Psoas muscle (tissue), 7 donors: ENCODE measurements at regions not wholly inside any gene's neighbourhood (a gene's known extent, or its start where the extent isn't known, plus 50 kb on each side); places are given as distances from the start of the nearest gene placed in this dataset.

Experiments
- ATAC-seq, 4 donors: fragments of 200-7000 bp; cut with Tn5 transposase; one replicate each; pipeline ENCODE4 v1.9.1; 2020; ENCODE audit warnings: moderate library complexity in 3 of 4, mild to moderate bottlenecking in 2 of 4
- DNase-seq, 2 donors: peaks; one replicate each; pipeline ENCODE4 v3.0.0-alpha.2; 2020
- H3K27ac ChIP-seq: fragments of 200-600 bp; one replicate; pipeline ENCODE4 v1.8.0; 2022
- H3K27me3 ChIP-seq, 3 donors: fragments of 200-600 bp in 1 of 3; one replicate each; pipeline versions ENCODE4 v1.6.1 to v1.8.0; 2013 to 2022; ENCODE audit warnings: low read length in 2 of 3, mild to moderate bottlenecking in 2 of 3, moderate library complexity in 1 of 3; ENCODE audit not compliant: insufficient read depth in 3 of 3
- H3K36me3 ChIP-seq, 2 donors: fragments of 200-600 bp in 1 of 2; one replicate each; pipeline versions ENCODE4 v1.6.1 to v1.8.0; 2013 to 2022; ENCODE audit warnings: low read depth in 1 of 2, mild to moderate bottlenecking in 1 of 2, moderate library complexity in 1 of 2; ENCODE audit not compliant: insufficient read depth in 1 of 2
- H3K4me1 ChIP-seq: fragments of 200-600 bp; one replicate; pipeline ENCODE4 v1.8.0; 2022
- H3K4me3 ChIP-seq: fragments of 200-600 bp; one replicate; pipeline ENCODE4 v1.8.0; 2022; ENCODE audit warnings: mild to moderate bottlenecking
- H3K9me3 ChIP-seq: fragments of 200-600 bp; one replicate; pipeline ENCODE4 v1.8.0; 2022
- WGBS, 3 donors: extraction: QIAGEN DNeasy Blood & Tissue Kit; methylation state at CpG; one replicate each; pipeline versions ENCODE4 v1.1.6 to v1.1.7; 2013; 5-methylcytosine and 5-hydroxymethylcytosine counted together
- intact Hi-C, 2 donors: fragments of 100-400 bp; cut with DNase I; formaldehyde crosslinking; loops; one replicate each; pipeline versions ENCODE4 v1.11.0 to v1.14.2; 2022
- TF ChIP-seq, protein P1 (sequence below): fragments of 200-600 bp; IDR thresholded peaks from one replicate; pipeline ENCODE4 v1.8.0; 2022; ENCODE audit warnings: antibody characterized with exemption
- donor health status: healthy with polysubstance abuse.
- donor health status: DM: no; HTN: no; CAD: no; lungs with moderate emphysema.
- donor health status: Bipolar disorder and iron deficiency.
- donor health status: healthy.
- donor health status: DM: yes; HTN: yes; CAD: no.
- donor health status: DM: no; HTN: no; CAD: no.
- donor health status: DM: yes; HTN: yes; CAD: no.

DNA sequence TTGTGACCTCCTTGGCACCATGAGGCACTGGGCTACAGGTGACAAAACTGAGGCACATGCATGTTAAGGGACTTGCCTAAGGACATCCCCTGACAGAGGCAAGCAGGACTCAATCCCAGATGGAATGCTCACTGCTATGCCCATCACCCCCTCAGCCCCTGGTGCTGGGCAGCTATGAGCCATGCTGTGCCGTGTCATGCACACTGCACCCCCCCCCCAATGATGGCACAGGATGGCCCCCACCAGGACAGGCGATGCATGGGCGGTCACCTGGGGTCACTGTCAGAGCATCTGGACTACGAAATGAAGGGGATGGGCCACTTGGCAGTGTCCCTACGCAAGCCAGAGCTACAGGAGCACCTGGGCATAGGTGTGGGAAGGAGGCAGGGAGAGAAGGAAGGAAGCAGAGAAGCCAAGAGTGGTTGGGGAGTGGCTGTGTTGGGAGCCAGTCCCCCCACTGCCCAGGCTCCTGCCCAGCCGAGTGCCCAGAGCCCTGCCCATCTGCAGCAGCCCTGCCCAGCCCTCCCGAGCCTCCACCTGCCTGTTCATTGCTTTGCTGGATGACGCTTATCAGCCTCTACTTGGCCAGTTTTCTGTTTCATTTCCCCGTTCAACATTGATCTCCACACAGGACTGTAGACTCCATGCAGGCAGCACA is 84.9 kb upstream of the DIO3 start:
- DNase-seq = no peak
- H3K27me3 ChIP-seq = peaks cover 0 to 29% (median 4%) of the 10 kb centered on the region in 3 donors
- H3K4me3 ChIP-seq = no peak overlapping the region
- no peaks in the 10 kb centered on the region for H3K4me1 ChIP-seq
- ATAC-seq = peak in 1 of 4 donors; percentile 28
- WGBS, 3 donors = 76 to 79% (median 77%) methylated on average over 9 of the region's 9 CpGs
- TF ChIP-seq, protein P1, sequence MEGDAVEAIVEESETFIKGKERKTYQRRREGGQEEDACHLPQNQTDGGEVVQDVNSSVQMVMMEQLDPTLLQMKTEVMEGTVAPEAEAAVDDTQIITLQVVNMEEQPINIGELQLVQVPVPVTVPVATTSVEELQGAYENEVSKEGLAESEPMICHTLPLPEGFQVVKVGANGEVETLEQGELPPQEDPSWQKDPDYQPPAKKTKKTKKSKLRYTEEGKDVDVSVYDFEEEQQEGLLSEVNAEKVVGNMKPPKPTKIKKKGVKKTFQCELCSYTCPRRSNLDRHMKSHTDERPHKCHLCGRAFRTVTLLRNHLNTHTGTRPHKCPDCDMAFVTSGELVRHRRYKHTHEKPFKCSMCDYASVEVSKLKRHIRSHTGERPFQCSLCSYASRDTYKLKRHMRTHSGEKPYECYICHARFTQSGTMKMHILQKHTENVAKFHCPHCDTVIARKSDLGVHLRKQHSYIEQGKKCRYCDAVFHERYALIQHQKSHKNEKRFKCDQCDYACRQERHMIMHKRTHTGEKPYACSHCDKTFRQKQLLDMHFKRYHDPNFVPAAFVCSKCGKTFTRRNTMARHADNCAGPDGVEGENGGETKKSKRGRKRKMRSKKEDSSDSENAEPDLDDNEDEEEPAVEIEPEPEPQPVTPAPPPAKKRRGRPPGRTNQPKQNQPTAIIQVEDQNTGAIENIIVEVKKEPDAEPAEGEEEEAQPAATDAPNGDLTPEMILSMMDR = no peak
- no peaks in the 10 kb centered on the region for H3K9me3 ChIP-seq
- H3K36me3 ChIP-seq = no peaks in the 10 kb centered on the region
- no peak overlapping the region for H3K27ac ChIP-seq
- intact Hi-C loops = no loop called here

DNA sequence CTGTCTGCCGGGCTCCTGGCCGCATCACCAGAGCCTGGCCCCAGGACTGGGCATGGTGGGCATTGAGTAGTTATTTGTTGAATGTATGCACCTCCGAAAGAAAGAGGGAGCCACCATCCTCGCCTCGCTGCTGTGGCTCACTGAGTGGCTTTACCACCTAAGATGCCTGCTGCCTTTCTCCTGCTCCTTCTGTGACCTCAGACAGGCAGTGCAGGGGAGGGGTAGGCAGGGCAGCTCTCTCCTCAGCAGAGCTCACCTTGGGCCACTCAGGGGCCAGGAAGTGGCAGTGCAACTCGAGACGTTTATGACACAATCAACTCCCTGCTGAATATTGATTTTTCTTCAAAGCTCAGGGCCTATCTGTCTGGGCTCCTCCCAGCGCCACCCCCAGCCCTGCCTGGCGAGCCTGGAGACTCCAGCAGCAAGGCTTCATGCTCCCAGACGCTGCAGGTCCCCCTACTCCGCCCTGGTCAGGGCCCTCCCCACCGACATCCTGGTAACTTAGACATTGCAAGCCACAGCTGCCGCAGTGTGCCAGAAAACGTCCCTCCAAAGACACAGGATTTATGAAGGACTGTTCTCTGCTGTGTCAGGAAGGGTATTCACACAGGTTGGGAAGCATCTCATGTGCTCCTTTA is 84.3 kb upstream of the DIO3 start:
- Histone ChIP-seq H3K4me1 (no peaks in the 10 kb centered on the region), H3K9me3 (no peaks in the 10 kb centered on the region), H3K36me3 (no peaks in the 10 kb centered on the region), H3K4me3 (no peak overlapping the region), H3K27me3 (peaks cover 0 to 29% (median 4%) of the 10 kb centered on the region in 3 donors), H3K27ac (no peak overlapping the region)
- intact Hi-C loops = no loop called here
- no peak for DNase-seq
- WGBS, 3 donors = 66 to 73% (median 70%) methylated on average over 14 of the region's 14 CpGs
- TF ChIP-seq, protein P1 = no peak
- ATAC-seq = no peak

DNA sequence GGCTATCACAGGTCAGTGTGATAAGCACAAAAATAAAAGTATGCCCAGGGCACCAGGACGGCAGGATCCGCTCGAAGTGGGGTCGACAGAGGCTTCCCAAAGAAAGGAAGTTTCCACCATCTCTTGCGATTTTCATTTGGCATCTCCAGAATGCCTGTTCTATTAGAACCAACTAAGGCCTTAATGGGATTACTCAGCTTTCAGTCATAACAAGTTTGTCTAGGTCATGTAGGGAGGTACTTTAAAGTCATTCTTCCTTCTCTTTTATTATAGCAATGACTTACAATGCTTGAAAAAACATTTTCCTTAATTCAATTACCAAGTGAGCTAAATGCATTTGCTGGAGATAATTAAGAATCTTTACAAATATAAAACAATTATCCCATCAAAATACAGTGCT is 83.6 kb upstream of the DIO3 start:
- H3K9me3 ChIP-seq = peaks cover under 1% of the 10 kb centered on the region
- H3K27me3 ChIP-seq = peaks cover 0 to 29% (median 4%) of the 10 kb centered on the region in 3 donors
- no peaks in the 10 kb centered on the region for H3K4me1 ChIP-seq
- intact Hi-C loops = no loop called here
- TF ChIP-seq, protein P1 = no peak
- ATAC-seq (no peak), DNase-seq (no peak)
- no peak overlapping the region for H3K27ac ChIP-seq
- no peaks in the 10 kb centered on the region for H3K36me3 ChIP-seq
- no peak overlapping the region for H3K4me3 ChIP-seq
- 63 to 73% (median 66%) methylated on average over 5 of the region's 5 CpGs for WGBS, 3 donors

DNA sequence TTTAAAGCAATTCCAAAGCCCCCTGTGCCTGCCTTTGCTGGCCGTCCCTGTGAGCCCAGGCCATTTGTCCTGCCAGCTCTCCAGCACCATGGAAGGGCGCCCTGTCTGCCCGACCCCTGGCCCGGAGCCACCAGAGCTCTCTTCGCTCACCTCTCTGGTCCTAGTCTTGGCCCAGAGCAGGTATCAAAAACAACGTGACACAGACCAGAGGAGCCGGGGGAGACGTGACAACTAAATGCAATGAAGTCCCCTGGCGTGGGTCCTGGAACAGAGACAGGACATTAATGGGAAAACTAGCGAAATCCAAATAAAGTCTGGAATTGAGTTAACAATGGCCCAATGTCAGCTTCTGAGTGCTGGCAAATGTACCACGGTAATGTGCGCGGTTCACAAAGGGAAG is 83.2 kb upstream of the DIO3 start:
- TF ChIP-seq, protein P1 = no peak
- WGBS, 3 donors = 49 to 64% (median 55%) methylated on average over 13 of the region's 13 CpGs

More for the DNA sequence above, 83.2 kb upstream of the DIO3 start:
- no peaks in the 10 kb centered on the region for H3K4me1 ChIP-seq
- H3K27me3 ChIP-seq = peaks cover 0 to 29% (median 4%) of the 10 kb centered on the region in 3 donors
- DNase-seq (no peak), ATAC-seq (no peak)
- H3K4me3 ChIP-seq = no peak overlapping the region
- no peak overlapping the region for H3K27ac ChIP-seq
- intact Hi-C loops = no loop called here
- H3K9me3 ChIP-seq = peaks cover 5% of the 10 kb centered on the region
- H3K36me3 ChIP-seq = no peaks in the 10 kb centered on the region
